ENCODE measurements at regions not wholly inside any gene's neighbourhood (a gene's known extent, or its start where the extent isn't known, plus 50 kb on each side); places are given as distances from the start of the nearest gene placed in this dataset.
A peak's percentile ranks its signal among the peaks of the same experiment; 100 is the strongest.

DNA sequence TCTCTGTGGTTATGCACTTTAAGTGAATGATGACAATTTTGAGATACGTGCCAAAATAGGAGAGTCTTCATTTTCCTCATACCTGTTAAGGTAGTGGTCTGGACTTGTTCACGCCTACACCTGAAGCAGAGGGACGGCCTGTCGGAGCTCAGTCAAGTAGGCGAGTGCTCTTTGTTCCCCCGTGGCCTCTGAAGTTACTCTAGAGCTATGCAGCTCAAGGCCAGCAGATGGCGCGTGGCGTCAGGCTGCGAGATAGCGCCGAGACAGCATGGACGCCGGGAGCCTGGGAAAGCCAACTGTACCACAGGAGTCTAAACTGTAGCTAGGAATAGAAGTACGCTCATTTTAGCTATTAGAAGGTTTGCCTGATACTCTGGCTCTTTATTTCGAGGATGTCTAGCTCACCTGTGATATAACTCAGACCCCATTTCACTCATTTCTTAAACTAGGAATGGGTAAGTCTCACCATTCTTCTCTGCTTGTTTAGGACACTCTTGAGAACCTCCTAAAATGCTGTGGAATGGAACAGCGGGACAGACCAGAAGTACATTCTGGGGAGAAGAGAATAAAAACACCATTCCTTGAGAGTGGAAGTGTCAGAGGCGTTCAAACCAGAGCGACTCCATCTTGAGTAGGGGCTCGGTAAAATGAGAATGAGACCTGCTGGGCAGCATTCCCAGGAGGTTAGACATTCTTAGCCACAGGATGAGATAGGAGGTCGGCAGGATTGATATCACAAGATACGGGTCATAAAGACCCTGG is 267.4 kb upstream of the HMGA2 start:
- DNase-seq: peak; percentile 26

DNA sequence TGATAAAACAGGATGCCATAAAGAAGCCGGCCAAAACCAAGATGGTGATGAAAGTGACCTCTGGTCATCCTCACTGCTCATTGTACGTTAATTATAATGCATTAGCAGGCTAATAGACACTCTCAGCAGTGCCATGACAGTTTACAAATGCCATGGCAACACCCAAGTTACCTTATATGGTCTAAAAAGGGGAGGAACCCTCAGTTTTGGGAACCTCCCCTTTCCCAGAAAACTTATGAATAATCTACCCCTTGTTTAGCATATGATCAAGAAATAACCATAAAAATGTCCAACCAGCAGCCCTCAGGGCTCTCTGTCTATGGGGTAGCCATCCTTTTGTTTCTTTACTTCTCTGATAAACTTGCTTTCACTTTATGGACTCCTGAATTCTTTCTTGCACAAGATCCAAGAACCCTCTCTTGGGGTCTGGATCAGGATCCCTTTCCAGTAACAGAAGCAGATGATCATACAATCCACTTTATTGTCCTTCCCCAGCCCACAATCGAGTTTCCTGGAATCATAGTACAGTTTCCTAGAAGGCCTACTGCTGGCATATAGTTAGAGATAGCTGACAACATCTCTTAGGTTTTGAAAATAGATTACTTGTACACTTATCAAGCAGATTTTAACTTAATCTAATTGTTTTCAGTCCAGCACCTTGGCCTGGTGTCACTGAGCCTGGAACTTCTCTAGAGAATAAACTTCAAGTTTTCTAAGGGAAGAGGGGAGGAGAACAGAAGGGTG is 266.7 kb upstream of the HMGA2 start:
- no peak for DNase-seq

DNA sequence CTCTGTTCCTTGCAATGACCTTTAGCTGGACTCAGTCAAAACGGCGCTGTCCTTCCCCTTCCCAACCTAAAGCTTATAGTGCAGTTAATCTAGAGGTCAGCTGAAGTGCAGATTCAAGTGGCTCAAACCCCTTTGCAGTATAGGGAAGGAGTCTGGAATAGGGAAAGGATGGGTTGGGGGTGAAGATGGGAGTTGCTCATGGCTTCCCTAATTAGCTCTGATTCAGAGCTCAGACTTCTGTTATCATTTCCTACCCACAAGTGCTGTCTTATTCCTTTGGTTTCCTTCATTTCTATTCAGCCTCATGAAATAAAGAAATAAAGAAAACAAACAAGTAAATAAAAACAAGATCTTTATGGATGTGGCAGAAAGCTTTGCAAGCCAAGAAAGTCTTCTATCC is 264.0 kb upstream of the HMGA2 start:
- DNase-seq: no peak

DNA sequence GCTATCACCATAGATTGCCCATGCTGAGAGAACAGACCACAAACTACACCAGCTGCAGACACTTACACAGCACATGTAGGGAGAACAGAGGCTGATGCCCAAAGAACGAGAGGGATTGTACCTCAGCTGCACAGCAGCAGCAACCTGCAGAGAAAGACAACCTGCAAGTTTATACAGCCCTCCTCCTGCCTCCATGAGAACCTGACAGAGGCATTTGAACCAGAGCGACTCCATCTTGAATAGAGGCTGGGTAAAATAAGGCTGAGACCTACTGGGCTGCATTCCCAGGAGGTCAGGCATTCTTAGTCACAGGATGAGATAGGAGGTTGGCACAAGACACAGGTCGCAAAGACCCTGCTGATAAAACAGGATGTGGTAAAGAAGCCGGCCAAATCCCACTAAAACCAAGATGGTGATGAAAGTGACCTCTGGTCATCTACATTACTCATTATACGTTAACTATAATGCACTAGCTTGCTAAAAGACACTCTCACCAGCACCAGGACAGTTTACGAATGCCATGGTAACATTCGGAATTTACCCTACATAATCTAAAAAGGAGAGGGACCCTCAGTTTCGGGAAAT is 262.4 kb upstream of the HMGA2 start:
- no peak for DNase-seq

DNA sequence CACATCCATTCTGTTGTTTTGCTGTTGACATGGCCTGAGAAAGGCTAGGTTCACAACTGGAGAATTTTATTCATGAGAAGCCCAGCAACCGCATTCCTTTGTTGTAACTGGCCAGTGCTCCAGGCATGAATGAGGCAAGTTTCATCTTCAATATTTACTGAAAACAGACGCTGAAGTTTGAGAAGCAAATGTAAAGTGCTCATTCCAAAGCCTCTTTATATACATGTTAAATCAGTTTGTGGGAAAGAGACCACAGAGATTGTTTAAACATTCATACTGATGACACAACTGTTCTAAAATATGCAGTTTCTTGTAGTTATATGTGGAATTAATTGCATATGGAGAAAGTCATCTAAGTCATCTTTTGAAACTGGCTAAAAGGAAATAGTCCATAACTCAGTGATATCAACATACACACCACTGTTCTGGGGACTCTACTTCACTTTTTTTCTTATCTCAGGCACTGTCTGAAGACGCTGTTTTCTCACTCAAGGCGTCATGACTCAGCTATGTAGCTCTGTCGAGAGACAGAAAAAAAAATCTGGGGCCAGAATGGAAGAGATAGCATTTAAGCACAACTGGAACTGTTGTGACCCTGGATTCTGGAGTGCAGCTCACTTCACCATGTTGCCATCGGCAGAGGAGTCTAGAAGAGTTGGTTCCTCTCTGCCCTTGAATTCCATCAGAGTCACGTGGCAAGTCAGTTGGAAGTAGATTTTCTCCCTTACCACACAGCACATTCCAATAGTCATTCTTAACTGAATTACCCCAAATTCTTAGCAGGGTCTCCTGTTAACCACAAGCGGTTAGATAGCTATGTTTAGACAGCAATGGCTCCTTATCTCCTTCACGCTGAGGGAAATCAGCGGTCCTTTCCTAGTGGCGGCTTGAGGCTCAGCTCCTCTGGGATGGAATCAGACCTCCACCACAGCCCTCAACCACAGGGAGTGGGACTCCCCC is 258.4 kb upstream of the HMGA2 start:
- no peak for DNase-seq

DNA sequence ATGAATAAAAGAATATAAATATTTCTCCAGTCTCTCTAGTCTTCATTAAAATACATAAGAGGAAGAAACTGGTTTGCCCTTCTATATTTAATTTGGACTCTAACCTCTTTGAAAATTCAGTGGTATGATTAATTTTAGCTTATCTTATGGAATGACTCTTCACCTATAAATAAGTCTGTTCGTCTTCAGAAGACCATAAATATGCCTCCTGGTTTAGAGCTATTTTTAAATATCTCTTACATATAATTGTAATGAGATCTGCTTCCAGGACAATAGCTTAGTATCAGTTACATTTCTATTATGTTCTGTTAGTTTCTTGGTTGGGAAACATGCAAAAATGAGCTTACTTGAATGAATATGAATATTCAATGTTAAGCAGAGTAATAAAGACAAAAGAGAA is 257.5 kb upstream of the HMGA2 start:
- DNase-seq: no peak

DNA sequence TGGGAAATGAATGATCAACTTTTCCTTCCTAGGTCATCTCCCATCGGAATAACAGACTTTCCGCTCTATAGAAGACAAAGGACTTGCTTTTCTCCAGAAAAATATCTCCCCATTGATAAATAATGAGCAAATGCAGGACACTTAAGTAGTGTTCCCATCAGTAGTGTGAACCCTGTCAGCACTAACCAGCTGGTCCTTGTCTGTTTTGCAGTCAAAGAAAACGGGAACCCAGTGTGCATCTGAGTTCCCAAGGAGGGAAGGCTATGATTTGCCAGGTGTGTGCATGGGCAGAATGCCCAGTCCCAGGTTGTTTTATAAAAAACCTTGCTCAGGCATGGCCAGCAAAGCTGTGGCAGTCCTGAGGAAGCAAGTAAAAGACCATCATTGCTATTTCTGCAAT is 256.5 kb upstream of the HMGA2 start:
- no peak for DNase-seq

DNA sequence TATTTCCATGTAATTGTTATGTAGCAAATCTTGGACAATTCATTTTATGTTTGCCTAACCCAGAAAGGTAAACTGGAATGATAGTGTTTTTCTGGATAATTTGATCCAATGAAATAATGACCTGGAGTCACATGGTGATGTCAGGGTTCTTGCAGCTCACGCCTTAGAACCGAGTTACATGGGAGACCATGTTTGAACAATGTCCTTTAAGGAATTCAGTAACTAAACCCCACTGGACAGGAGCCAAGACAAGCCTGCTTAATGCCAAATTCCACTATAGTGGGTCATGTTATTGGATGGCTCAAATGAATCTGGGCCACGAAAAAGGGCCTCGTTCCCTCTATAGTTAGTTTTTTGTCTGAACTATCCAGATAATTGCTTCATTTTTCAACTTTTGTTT is 255.8 kb upstream of the HMGA2 start:
- no peak for DNase-seq

DNA sequence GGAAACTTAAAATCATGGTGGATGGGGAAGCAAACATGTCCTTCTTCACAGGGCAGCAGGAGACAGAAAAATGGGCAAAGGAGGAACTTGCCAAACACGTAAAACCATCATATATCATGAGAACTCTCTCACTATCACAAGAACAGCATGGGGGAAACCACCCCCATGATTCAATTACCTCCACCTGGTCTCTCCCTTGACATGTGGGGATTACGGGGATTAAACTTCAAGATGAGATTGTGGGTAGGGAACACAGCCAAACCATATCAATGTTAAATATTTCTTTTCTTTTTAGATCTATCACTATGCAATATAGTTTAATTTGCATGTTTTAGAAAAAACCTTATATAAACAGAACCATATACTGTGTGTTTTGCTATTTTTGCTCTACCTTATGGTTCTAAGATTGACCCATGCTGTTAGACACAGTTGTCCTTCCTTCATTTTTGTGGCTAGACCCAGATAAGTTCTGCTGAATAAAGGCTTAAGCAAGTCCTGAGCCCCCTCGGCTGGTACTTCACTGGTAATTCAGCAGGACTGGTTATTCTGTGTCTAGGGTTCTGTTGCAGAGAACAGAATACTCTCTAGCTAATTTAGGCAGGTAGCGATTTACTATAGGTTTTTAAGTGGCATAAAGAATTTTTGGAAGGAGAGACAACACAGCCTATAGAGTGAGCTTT is 253.7 kb upstream of the HMGA2 start:
- DNase-seq: no peak

DNA sequence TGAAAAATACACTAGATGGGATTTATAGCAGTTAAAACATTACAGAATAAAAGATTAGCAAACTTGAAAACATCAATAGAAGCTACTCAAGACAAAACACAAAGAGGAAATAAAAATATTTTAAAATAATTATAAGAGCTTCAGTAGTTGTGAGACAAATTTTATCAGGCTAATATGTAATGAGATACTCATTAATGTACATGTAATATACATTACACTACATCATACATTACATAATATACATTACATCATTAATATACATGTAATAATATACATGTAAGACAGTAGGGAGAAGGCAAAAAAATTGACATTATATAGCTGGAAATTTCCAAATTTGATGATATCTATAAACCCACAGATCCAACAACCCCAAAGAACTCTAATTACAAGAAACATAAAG is 249.4 kb upstream of the HMGA2 start:
- no peak for DNase-seq

DNA sequence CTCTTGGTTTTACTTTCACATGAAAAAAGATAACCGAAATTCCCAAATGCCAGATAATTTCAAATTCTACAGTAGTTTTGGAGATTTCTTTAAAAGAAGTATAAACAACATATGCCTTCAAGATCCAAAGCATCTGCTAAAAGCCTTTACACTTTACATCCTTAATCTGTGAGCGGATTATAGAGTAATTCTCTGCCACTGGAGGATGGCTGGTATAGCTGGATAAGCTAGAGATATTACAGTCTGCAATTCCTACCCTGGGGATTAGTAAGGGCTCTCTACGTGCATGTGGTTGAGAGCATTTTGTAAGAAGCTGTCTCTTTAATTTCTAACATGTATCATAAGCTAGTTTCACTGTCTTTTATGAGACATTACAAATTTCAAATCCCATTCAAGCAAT is 240.3 kb upstream of the HMGA2 start:
- no peak for DNase-seq

DNA sequence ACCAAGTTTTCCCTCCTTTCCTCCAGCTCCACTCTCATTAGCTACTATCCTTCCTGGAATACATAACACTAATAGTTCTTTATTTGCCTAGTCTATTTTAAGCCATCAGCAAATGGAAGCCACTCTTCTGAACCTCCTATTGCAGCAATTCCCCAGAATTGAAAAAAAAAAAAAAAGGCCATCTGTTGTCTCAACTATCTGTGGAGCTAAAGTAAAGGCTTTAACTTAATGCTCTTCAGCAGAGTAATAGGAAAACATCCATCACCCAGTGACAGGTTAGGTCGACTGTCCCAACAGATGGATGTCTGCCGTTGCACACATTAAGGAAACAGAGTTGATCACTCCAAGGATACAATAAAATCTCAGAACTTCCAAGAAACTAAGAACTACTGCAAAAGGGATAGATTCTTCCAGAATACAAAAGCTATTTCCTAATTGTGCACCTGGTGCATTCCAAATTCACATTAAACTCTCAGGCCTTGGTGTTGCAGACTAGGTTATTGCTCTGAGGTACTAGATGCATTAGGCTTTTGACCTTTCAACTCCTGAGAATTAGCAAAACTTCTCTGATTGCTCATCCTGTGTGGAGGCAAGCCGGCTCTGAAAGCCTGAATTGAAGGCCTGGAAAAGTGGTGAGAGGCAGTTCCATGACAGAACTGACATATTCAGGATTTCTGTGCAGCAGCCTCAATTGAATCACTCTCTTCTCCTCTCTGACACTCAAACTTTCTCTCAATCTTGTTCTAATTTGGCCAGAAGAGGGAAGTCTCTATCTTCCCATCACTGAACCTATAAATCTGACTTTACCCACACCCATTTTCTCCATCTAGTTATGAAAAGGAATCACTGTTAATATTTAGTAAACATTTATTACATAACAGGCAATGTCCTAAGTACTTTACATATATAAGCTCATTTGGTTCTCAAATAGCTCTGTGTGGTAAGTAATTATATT is 238.4 kb upstream of the HMGA2 start:
- no peak for DNase-seq

DNA sequence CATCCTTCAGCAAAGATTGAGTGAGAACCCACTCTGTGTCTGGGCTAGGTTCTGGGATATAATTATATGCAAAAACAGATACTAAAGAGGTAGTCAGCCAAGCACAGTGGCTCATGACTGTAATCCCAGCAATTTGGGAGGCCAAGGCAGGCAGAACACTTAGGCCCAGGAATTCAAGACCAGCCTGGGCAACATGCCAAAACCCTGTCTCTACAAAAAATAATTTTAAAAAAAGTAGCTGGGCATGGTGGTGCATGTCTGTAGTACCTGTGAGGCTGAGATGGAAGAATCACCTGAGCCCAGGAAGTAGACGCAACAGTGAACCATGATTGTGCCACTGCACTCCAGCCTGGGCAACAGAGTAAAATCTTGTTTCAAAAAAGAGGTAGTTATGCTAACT is 237.5 kb upstream of the HMGA2 start:
- no peak for DNase-seq

DNA sequence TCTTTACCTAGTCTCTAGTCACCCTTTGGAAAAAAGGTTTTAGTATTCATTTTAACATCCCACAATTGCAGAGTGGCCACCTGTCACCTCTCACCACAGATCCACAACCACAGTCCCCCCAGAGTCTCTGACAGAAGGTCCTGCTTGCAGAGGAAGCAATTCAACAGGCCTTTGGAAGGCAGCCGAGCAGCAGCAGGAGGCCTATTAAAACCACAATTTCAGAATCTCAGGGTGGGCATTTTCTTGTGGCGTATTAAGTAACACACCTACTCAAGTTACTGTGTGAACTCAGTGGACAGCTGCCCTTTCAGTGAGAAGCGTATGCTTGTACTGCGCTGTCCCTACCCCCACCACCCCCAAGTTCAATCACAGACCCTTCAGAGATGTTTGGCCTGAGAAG is 234.0 kb upstream of the HMGA2 start:
- no peak for DNase-seq

DNA sequence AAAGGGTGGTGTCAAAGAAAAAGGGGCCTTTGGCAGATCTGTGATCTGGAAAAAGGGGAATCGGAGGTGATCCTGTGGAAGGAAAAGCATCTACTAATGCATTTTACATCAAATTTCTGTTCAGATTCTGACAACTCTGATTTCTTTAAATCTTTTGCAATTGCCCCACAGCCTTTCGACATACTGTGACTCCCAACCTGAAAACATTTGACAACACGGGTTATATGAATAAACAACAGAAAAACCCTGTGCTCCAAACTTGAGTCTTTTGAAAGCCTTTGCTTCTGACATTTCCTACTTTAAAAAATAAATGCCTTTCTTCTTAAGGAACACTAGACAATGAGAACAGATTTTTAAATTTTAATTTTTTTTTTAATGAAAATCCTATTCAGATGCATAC is 231.9 kb upstream of the HMGA2 start:
- no peak for DNase-seq

DNA sequence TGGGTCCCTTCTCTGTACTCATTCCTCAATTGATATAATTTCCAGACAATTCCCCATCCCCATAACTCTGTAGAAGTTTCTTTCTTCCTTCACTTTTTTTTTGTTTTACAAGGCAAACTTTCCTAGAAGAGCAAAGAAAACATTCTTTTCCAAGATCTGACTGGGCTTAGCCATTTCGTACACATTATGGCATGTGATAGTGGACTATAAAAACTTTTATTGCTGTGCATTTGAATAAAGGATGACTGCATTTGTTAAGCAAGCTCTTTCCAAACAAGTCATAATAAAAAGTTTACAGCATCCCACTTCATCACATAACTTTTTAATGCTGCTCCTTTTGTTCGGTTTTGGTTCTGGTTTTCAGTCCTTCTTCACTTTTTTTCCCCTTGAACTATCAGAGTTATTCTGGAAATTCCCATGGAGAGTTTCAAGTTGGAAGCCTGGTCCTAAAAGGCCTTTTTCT is 231.0 kb upstream of the HMGA2 start:
- DNase-seq: no peak

DNA sequence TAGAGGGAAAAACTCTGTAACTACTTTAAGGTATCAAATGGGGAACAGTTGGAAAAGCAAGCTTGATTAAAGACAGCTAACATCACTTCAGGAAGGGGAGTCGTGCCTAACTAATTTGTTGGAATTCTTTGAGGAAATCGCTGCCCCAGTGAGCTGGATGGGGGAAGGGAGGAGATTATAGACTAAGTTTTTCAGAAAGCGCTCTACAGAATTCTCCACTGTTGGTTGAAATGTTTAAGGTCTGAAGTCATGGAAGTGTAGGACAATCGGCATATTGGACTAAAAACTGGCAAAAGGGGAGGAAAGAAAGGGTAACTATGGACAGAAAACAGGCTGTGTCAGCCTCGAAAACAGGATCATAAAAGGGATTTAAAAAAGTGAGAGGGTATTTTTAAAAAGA is 229.9 kb upstream of the HMGA2 start:
- no peak for DNase-seq

DNA sequence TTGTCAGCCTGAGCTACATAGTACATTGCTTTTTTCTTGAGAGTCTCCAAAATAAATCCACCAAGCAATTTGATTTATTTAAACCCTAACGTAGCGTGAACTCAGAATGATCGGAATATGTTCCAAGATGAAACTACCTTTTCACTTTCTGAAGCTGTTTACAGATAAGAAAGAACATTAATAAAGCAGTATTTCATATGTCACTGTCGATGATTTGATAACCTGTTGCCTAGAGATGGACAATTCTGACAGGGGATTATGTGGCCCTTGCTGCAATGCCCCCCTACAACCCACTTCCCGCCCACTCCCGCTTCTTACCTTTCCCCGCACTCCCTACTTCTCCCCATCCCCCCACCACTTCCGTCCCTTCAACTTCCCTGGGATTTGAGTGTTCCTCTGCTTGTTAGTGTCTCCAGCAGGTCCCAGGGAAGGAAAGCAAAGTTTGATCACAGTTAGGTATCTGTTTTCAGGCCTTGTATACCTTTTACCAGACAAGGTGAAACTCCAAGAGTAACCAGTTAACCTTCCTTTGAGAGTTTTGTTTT is 229.2 kb upstream of the HMGA2 start:
- DNase-seq: no peak

DNA sequence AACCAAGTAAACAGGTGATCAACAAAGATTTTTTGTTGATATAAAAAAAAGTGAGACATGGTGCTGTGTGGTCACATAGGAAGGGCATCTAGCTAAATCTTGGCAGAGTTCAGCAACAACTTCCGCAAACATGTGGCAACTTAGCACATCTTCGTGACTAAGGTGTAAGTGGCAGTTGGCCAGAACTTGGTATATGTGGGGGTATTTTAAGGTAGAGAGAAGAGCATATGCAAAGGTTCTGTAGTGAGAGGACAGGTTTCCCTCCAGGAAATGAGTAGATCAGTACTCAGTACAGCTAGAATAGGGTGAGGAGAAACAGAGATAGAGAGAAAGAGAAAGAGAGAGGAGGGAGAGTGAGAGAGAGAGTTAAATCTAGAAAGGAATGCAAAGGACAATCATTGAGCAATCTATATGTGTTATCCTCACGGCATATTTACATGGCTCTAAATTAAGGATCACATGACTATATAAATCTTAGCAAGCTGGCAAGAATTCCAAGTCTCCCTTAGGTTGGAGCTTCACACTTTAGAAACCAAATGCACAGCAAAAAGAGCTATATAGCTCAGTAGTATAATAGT is 227.7 kb upstream of the HMGA2 start:
- DNase-seq: no peak

DNA sequence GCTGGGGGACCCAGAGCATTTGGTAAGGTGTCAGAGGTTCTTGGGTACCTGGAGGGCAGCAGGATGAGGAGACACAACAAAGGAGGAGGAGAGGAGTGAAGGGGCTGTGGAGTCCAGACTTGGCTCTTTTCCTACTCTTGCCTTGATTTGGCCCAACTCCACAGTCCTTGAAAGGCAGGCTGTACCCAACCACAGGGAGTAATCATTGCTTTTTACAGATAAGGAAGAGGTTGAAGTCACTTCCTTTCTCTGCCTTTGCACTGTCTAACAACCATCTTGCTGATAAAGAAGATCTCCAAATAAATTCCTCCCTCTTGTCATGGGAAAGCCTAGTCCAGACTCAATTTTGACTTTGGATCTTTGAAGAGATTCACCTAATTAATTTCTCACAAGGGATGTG is 226.8 kb upstream of the HMGA2 start:
- DNase-seq: no peak

DNA sequence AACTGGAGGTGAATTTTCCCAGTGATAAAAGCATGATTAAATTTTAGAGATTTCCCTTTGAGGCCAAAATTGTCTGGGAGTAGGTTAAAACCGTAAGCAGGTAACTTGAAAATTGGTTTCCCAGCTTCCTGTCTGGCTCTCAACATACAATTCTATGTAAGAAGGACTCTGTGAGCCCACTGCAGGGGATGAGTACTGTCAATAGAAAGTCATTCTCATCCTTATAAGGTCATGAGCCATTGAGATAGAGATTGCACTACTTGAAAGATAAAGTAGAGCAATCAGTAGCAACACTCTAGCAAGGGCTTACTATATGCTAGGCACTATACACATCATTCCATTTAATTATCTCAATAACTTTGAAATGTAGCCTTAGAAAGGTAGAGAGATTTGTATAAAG is 225.6 kb upstream of the HMGA2 start:
- no peak for DNase-seq
